ENCODE measurements at regions not wholly inside any gene's neighbourhood (a gene's known extent, or its start where the extent isn't known, plus 50 kb on each side); places are given as distances from the start of the nearest gene placed in this dataset.

DNA sequence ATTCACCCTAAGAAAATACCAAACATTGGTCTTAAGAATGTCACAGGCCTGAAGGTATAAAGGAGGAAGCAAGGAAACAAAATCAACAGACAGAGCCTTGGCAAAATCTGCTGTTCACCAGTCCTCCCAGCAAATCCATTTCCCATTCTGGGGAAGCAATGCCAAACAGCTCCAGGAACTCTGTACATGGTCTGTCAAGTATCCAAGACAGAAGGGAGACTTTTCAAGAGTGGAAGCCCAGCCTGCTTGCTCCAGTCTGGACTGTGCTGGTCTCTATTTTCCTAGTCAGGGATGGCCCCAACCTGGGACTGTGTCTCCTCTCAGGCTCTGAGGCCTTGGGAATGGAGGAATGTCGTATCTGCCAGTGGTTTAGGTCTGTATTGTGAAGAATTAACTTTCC lies 251.5 kb downstream of the DAD1 start:
- Histone ChIP-seq H4K8ac (ENCODE audit: low read depth in 2 of 2, low read length in 2 of 2) (no peak overlapping the region), H2AFZ (replicated peaks; ENCODE audit: low read length, poor library complexity) (no peak overlapping the region), H3K56ac (ENCODE audit: extremely low read depth, insufficient read depth, low read length) (no peak overlapping the region), H2AK5ac (ENCODE audit: low read depth, low read length) (no peak overlapping the region), H3K14ac (replicated peaks; ENCODE audit: low read depth, low read length) (no peak overlapping the region), H3K9me1 (ENCODE audit: insufficient read depth, low read length) (peaks cover 4% of the 10 kb centered on the region), H3K36me3 (ENCODE audit: control insufficient read depth, insufficient read depth, low read length) (no peaks in the 10 kb centered on the region), H4K91ac (ENCODE audit: insufficient read depth, low read depth, low read length) (no peak overlapping the region), H3K9me3 (ENCODE audit: control insufficient read depth, insufficient read depth, low read length) (no peaks in the 10 kb centered on the region), H3K79me1 (ENCODE audit: low read depth in 1 of 2, low read length in 2 of 2) (no peaks in the 10 kb centered on the region), H4K5ac (ENCODE audit: low read depth, low read length) (no peak overlapping the region), H4K20me1 (ENCODE audit: insufficient read depth, low read length) (no peaks in the 10 kb centered on the region), H2BK15ac (ENCODE audit: low read depth, low read length) (no peak overlapping the region), H3K4me2 (ENCODE audit: low read depth, low read length) (no peak overlapping the region), H3K27me3 (ENCODE audit: control insufficient read depth, insufficient read depth, low read length) (no peaks in the 10 kb centered on the region; the same call in 1 of the 2 replicates), H3K9ac (ENCODE audit: low read depth, low read length) (no peak overlapping the region), H3K27ac (ENCODE audit: insufficient read depth, low read length) (no peak overlapping the region), H3K18ac (ENCODE audit: low read depth, low read length) (no peak overlapping the region), H3K4me3 (ENCODE audit: insufficient read depth, low read depth, low read length) (no peak overlapping the region), H3K23ac (ENCODE audit: low read depth, low read length) (no peak overlapping the region), H2BK20ac (ENCODE audit: low read depth, low read length) (no peak overlapping the region), H3K4ac (ENCODE audit: low read depth, low read length) (no peak overlapping the region), H2AK9ac (replicated peaks; ENCODE audit: low read depth, low read length, poor library complexity) (no peak overlapping the region), H2BK120ac (ENCODE audit: low read depth, low read length) (no peak overlapping the region), H2BK5ac (ENCODE audit: low read depth, low read length, poor library complexity, severe bottlenecking) (no peak overlapping the region), H3K4me1 (ENCODE audit: control insufficient read depth, insufficient read depth, low read length) (no peaks in the 10 kb centered on the region; the same call in 1 of the 2 replicates)
- dilution Hi-C loops (cut with HindIII; ENCODE audit: low sequenced_read_pairs, unreplicated experiment): no loop called here
- no TSS peak for BruUV-seq (replicated peaks)
- TF ChIP-seq CEBPB (IDR thresholded peaks at IDR 0.05; ENCODE audit: low read depth, low read length): no peak
- TF ChIP-seq MAZ (IDR thresholded peaks at IDR 0.05; ENCODE audit: borderline replicate concordance, low read depth, low read length): no peak
- TF ChIP-seq, protein P1, sequence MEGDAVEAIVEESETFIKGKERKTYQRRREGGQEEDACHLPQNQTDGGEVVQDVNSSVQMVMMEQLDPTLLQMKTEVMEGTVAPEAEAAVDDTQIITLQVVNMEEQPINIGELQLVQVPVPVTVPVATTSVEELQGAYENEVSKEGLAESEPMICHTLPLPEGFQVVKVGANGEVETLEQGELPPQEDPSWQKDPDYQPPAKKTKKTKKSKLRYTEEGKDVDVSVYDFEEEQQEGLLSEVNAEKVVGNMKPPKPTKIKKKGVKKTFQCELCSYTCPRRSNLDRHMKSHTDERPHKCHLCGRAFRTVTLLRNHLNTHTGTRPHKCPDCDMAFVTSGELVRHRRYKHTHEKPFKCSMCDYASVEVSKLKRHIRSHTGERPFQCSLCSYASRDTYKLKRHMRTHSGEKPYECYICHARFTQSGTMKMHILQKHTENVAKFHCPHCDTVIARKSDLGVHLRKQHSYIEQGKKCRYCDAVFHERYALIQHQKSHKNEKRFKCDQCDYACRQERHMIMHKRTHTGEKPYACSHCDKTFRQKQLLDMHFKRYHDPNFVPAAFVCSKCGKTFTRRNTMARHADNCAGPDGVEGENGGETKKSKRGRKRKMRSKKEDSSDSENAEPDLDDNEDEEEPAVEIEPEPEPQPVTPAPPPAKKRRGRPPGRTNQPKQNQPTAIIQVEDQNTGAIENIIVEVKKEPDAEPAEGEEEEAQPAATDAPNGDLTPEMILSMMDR (conservative IDR thresholded peaks at IDR 0.05; ENCODE audit: low read depth, low read length): no peak
- no peak for TF ChIP-seq BHLHE40 (IDR thresholded peaks at IDR 0.05; ENCODE audit: low read depth, low read length)
- TF ChIP-seq, protein P2, sequence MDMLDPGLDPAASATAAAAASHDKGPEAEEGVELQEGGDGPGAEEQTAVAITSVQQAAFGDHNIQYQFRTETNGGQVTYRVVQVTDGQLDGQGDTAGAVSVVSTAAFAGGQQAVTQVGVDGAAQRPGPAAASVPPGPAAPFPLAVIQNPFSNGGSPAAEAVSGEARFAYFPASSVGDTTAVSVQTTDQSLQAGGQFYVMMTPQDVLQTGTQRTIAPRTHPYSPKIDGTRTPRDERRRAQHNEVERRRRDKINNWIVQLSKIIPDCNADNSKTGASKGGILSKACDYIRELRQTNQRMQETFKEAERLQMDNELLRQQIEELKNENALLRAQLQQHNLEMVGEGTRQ (IDR thresholded peaks at IDR 0.05; ENCODE audit: low read depth, low read length): no peak
- no peak for TF ChIP-seq RFX5 (IDR thresholded peaks at IDR 0.05; ENCODE audit: low read depth, low read length)
- TF ChIP-seq MAFK (IDR thresholded peaks at IDR 0.05; ENCODE audit: low read depth, low read length): no peak
- no peak for TF ChIP-seq NFE2L2 (IDR thresholded peaks at IDR 0.05; ENCODE audit: low read depth, low read length)
- TF ChIP-seq SMC3 (IDR thresholded peaks at IDR 0.05; ENCODE audit: low read depth, low read length): no peak
- no peak for TF ChIP-seq MXI1 (IDR thresholded peaks at IDR 0.05; ENCODE audit: borderline replicate concordance, low read depth, low read length)
- no peak for TF ChIP-seq RAD21 (IDR thresholded peaks at IDR 0.05; ENCODE audit: low read length)
- TF ChIP-seq FOS (IDR thresholded peaks at IDR 0.05; ENCODE audit: low read depth, low read length): no peak
- no peak for TF ChIP-seq POLR2A (IDR thresholded peaks at IDR 0.05; ENCODE audit: low read depth, low read length)
- TF ChIP-seq CHD1 (IDR thresholded peaks at IDR 0.05; ENCODE audit: low read depth, low read length): no peak
- ChIA-PET CTCF (interaction anchor here (1.5 kb wide), 1 partner anchor 18 kb away, joined by 3 read pairs; no protein-coding TSS in a partner anchor), POLR2A (ENCODE audit: unreplicated experiment) (no interaction called here)
- intact Hi-C loops (cut with micrococcal nuclease): no loop called here
- ATAC-seq (ENCODE audit: low read depth): no peak
- in situ Hi-C loops (cut with MboI; ENCODE audit: low sequenced_read_pairs): no loop called here
- no peak for DNase-seq
- no CpG with 5 or more reads among the region's 1 CpG for WGBS, 2 experiments (ENCODE audit: extremely low coverage in 2 of 2, insufficient read length in 1 of 2)

Data from IMR-90 (cell line).